ENCODE measurements at regions not wholly inside any gene's neighbourhood (a gene's known extent, or its start where the extent isn't known, plus 50 kb on each side); places are given as distances from the start of the nearest gene placed in this dataset.

- TF ChIP-seq ZNF672 (CRISPR knock-in tag; IDR thresholded peaks at IDR 0.05) (no peak), MAFF (IDR thresholded peaks at IDR 0.05; ENCODE audit: low read depth, low read length) (no peak), CTCF (CRISPR knock-in tag; IDR thresholded peaks at IDR 0.05) (no peak), BORCS8-MEF2B (CRISPR knock-in tag; IDR thresholded peaks at IDR 0.05) (no peak), ZBTB43 (CRISPR knock-in tag; conservative IDR thresholded peaks at IDR 0.05) (no peak)
Observed at GRCh38 chr3:6471744-6472143, 389.2 kb upstream of the GRM7 start.
